ENCODE measurements at regions not wholly inside any gene's neighbourhood (a gene's known extent, or its start where the extent isn't known, plus 50 kb on each side); places are given as distances from the start of the nearest gene placed in this dataset.

DNA sequence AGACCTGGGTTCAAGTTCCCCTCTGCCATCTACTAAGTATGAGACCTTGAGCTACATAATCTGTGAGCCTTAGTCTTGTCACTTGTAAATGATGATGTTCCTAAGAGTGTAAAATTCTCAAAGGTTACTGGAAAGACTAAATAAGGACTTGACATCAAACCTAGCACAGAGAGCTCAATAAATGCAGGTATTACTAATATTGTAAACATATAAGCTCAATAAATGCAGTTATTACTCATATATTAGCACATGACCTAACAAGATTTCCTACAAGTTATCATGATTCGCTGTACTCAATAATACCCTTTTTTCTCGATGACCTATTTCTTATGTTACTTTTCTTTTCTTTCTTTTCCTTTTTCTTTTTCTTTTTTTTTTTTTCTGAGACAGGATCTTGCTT, 174.9 kb downstream of the ZNF281 start:
- Histone ChIP-seq H3K36me3 (no peaks in the 10 kb centered on the region), H3K4me3 (no peak overlapping the region), H3K27me3 (no peaks in the 10 kb centered on the region), H3K27ac (no peak overlapping the region), H3K4me1 (peaks cover 0 to 28% (median 10%) of the 10 kb centered on the region in 4 donors), H3K9me3 (no peaks in the 10 kb centered on the region)
- DNase-seq, result no peak
- ATAC-seq, result no peak
- TF ChIP-seq POLR2A (IDR thresholded peaks at IDR 0.05) (no peak), CTCF (IDR thresholded peaks at IDR 0.05) (no peak)
- intact Hi-C loops (cut with DNase I), result no loop called here
- 100% methylated on average over 2 of the region's 2 CpGs for WGBS (ENCODE audit: insufficient coverage, low coverage, low lambda C conversion rate, missing lambda C conversion rate)

GRCh38 chr1:200233393-200233792, 176.4 kb downstream of the ZNF281 start:
- Histone ChIP-seq H3K27me3 (no peaks in the 10 kb centered on the region), H3K4me1 (peaks cover 0 to 28% (median 10%) of the 10 kb centered on the region in 4 donors), H3K36me3 (no peaks in the 10 kb centered on the region), H3K4me3 (no peak overlapping the region), H3K27ac (no peak overlapping the region), H3K9me3 (no peaks in the 10 kb centered on the region)
- intact Hi-C loops (cut with DNase I), result no loop called here
- WGBS (ENCODE audit: insufficient coverage, low coverage, low lambda C conversion rate, missing lambda C conversion rate), result 58% methylated on average over 10 of the region's 10 CpGs
- DNase-seq (no peak), ATAC-seq (peak in 2 of 4 donors; percentile 32 to 34)
- TF ChIP-seq POLR2A (IDR thresholded peaks at IDR 0.05), result no peak
- no peak for TF ChIP-seq CTCF (IDR thresholded peaks at IDR 0.05)

DNA sequence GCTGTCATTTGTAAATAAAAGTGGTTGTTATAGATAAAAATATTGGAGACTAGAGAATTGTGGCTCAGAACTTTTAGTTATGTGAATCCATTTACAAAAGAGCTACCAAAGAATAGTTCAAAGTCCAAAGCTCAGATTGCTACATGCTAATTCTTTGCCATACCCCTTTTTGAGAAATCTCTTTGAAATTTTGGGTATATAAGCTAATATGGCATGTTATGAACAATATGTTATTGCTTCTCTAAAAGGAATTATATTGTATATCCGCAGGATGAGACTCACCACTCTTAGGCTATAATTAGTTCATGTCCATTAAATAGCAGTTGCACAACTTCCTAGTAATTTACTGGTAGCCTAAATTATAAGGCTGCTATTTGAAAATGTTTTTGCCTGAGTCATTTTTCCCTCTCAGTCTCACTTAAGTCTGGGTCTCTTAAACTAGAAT, 178.0 kb downstream of the ZNF281 start:
- no peak for TF ChIP-seq CTCF (IDR thresholded peaks at IDR 0.05)
- no peak for TF ChIP-seq POLR2A (IDR thresholded peaks at IDR 0.05)
- Histone ChIP-seq H3K4me1 (peaks cover 0 to 28% (median 10%) of the 10 kb centered on the region in 4 donors), H3K9me3 (no peaks in the 10 kb centered on the region), H3K27me3 (no peaks in the 10 kb centered on the region), H3K27ac (peak overlapping the region; percentile 27 to 54 (median 50)), H3K4me3 (peak overlapping the region in 2 of 3 donors; percentile 2 to 14), H3K36me3 (no peaks in the 10 kb centered on the region)
- DNase-seq (no peak), ATAC-seq (peak; percentile 61 to 87 (median 71))
- intact Hi-C loops (cut with DNase I), result no loop called here
- 8% methylated on average over 1 of the region's 1 CpG for WGBS (ENCODE audit: insufficient coverage, low coverage, low lambda C conversion rate, missing lambda C conversion rate)

- intact Hi-C loops (cut with DNase I), result no loop called here
- Histone ChIP-seq H3K9me3 (no peaks in the 10 kb centered on the region), H3K4me1 (peaks cover 0 to 28% (median 10%) of the 10 kb centered on the region in 4 donors), H3K27ac (peak overlapping the region in 1 of 3 donors; percentile 54), H3K27me3 (no peaks in the 10 kb centered on the region), H3K4me3 (no peak overlapping the region), H3K36me3 (no peaks in the 10 kb centered on the region)
- no peak for DNase-seq
- no peak for ATAC-seq
- TF ChIP-seq CTCF (IDR thresholded peaks at IDR 0.05) (no peak), POLR2A (IDR thresholded peaks at IDR 0.05) (no peak)
- WGBS (ENCODE audit: insufficient coverage, low coverage, low lambda C conversion rate, missing lambda C conversion rate), result 100% methylated on average over 1 of the region's 1 CpG
Observed at GRCh38 chr1:200230671-200231070, 179.2 kb downstream of the ZNF281 start.

DNA sequence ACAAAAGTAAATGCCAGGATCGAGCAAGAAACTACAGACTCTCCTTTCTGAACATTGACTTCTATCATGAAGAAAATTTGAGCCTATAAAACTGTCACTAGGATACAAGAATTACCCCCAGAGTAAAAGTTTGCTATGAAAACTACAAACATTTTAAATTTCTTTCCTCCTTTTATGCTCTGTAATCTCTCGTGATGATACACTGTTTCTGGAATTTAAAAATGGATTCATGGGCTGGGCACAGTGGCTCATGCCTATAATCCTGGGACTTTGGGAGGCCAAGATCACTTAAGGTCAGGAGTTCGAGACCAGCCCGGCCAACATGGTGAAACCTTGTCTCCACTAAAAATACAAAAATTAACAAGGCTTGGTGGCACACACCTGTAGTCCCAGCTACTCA, 181.3 kb downstream of the ZNF281 start:
- H3K4me1 ChIP-seq, result peaks cover 0 to 28% (median 10%) of the 10 kb centered on the region in 4 donors
- H3K4me3 ChIP-seq, result no peak overlapping the region
- no peak for DNase-seq
- H3K9me3 ChIP-seq, result no peaks in the 10 kb centered on the region
- no peaks in the 10 kb centered on the region for H3K36me3 ChIP-seq
- no peak for ATAC-seq
- intact Hi-C loops (cut with DNase I), result no loop called here
- TF ChIP-seq POLR2A (IDR thresholded peaks at IDR 0.05), result no peak
- TF ChIP-seq CTCF (IDR thresholded peaks at IDR 0.05), result no peak
- no peak overlapping the region for H3K27ac ChIP-seq
- no peaks in the 10 kb centered on the region for H3K27me3 ChIP-seq
- WGBS (ENCODE audit: insufficient coverage, low coverage, low lambda C conversion rate, missing lambda C conversion rate), result 73% methylated on average over 4 of the region's 4 CpGs

Data from right lobe of liver (tissue), 6 donors.